ENCODE measurements at regions not wholly inside any gene's neighbourhood (a gene's known extent, or its start where the extent isn't known, plus 50 kb on each side); places are given as distances from the start of the nearest gene placed in this dataset.

DNA sequence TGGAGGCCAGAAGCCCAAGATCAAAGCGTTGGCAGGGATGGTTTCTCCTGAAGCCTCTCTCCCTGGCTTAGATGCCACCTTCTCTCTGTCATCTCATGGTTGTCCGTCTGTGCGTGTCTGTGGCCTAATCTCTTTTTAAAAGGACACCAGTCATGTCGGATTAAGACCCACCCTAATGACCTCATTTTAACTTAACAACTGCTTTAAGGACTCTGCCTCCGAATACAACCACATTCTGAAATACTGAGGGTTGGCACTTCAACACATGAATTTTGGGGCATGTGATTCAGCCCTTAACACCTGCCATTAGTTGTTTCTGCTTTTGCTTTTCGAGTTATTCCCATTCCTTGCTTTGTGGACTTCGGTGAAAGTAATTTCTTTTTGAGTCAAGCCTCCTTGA lies 97.8 kb upstream of the SMIM21 start:
- WGBS, 2 donors (ENCODE audit: low coverage in 1 of 2) = 87 to 92% methylated on average over 6 to 7 of the region's 7 CpGs

DNA sequence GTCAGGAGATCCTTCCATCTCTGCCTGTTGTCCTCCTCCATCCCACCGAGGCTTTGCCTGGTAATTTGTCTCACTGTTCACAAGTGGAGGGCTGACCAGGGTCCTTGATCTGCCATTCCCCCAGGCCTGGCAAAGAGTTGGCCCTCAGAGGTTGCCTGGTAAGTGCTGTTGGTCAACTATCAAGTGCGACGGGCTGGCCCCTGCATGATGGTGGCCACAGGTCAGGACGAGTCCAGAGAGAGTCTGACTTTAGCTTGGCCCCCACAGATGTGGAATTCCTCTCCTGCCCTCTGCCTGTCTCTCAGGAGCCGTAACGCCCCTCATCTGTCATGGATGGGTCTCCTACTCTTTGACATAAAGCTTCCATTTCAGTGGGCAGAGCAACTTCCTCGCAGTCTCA lies 97.3 kb upstream of the SMIM21 start:
- 88 to 100% methylated on average over 3 to 4 of the region's 7 CpGs for WGBS, 2 donors (ENCODE audit: low coverage in 1 of 2)
- no peak for ATAC-seq
- H3K9me3 ChIP-seq = no peaks in the 10 kb centered on the region

More for the DNA sequence above, 97.8 kb upstream of the SMIM21 start:
- Histone ChIP-seq H3K9me3 (no peaks in the 10 kb centered on the region), H3K4me1 (no peaks in the 10 kb centered on the region), H3K36me3 (no peaks in the 10 kb centered on the region), H3K27me3 (no peaks in the 10 kb centered on the region), H3K4me3 (no peak overlapping the region), H3K27ac (no peak overlapping the region)
- TF ChIP-seq POLR2AphosphoS5 (IDR thresholded peaks at IDR 0.05) (no peak), CTCF (IDR thresholded peaks at IDR 0.05) (no peak), POLR2A (IDR thresholded peaks at IDR 0.05) (no peak), EP300 (IDR thresholded peaks at IDR 0.05) (no peak)
- no peak for ATAC-seq

GRCh38 chr18:75524181-75524580 lies 96.7 kb upstream of the SMIM21 start:
- H3K4me3 ChIP-seq = no peak overlapping the region

More for the DNA sequence above, 97.3 kb upstream of the SMIM21 start:
- Histone ChIP-seq H3K4me3 (no peak overlapping the region), H3K4me1 (no peaks in the 10 kb centered on the region), H3K36me3 (no peaks in the 10 kb centered on the region), H3K27ac (no peak overlapping the region), H3K27me3 (no peaks in the 10 kb centered on the region)
- no peak for TF ChIP-seq POLR2AphosphoS5 (IDR thresholded peaks at IDR 0.05)
- TF ChIP-seq EP300 (IDR thresholded peaks at IDR 0.05) = no peak

DNA sequence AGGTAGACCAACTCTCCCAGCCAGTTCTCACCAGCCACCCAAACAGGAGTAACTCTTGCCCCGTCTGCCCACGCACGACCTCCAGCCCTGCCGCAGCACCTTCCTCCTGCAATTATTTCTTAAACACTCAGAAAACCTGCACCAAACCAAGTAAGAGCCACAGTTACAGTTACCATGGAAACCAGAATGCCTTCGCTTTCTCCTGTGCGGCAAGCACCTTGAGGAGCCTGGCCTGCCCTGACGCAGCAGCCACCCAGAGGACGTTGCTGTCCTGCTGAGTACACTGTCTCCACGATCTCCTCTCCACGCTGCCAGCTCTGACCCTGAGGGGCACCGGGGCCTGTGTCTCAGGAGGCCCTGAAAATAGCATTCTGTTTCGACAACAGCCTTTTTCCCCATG lies 94.3 kb upstream of the SMIM21 start:
- H3K4me1 ChIP-seq = no peaks in the 10 kb centered on the region
- no peaks in the 10 kb centered on the region for H3K36me3 ChIP-seq
- ATAC-seq = no peak
- no peak overlapping the region for H3K27ac ChIP-seq
- no peak overlapping the region for H3K4me3 ChIP-seq
- WGBS, 2 donors (ENCODE audit: low coverage in 1 of 2) = 60 to 83% methylated on average over 1 to 3 of the region's 12 CpGs
- no peaks in the 10 kb centered on the region for H3K9me3 ChIP-seq
- H3K27me3 ChIP-seq = no peaks in the 10 kb centered on the region
- TF ChIP-seq EP300 (IDR thresholded peaks at IDR 0.05) (no peak), POLR2AphosphoS5 (IDR thresholded peaks at IDR 0.05) (no peak), CTCF (IDR thresholded peaks at IDR 0.05) (no peak), POLR2A (IDR thresholded peaks at IDR 0.05) (no peak)

More at GRCh38 chr18:75524181-75524580, 96.7 kb upstream of the SMIM21 start:
- H3K36me3 ChIP-seq = no peaks in the 10 kb centered on the region
- TF ChIP-seq POLR2AphosphoS5 (IDR thresholded peaks at IDR 0.05) (no peak), CTCF (IDR thresholded peaks at IDR 0.05) (no peak), EP300 (IDR thresholded peaks at IDR 0.05) (no peak), POLR2A (IDR thresholded peaks at IDR 0.05) (no peak)
- H3K27me3 ChIP-seq = no peaks in the 10 kb centered on the region
- H3K9me3 ChIP-seq = no peaks in the 10 kb centered on the region
- WGBS, 2 donors (ENCODE audit: low coverage in 1 of 2) = 87 to 100% methylated on average over 5 to 7 of the region's 8 CpGs
- H3K27ac ChIP-seq = no peak overlapping the region
- ATAC-seq = no peak
- no peaks in the 10 kb centered on the region for H3K4me1 ChIP-seq

DNA sequence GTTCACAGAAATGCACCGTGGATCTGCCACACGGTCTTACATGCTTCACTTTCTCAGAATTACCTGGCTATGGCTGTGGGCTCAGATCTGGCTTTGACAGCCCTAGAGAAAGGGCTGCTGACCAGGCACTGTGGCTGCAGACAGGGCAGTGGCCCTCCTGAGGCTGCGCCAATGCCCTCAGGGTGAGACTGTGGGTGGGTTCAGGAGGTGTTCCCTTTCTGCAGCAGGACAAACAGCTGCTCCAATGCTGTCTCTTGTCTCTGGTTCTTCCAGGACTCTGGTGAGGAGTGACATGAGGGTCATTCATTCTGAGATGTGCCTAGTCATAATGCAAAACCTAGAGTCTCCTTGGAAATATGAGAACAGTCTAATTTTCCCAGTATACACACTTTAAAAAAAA lies 90.5 kb upstream of the SMIM21 start:
- Histone ChIP-seq H3K36me3 (no peaks in the 10 kb centered on the region), H3K9me3 (peaks cover 0 to 16% (median 0%) of the 10 kb centered on the region in 3 donors), H3K4me3 (no peak overlapping the region), H3K4me1 (no peaks in the 10 kb centered on the region), H3K27me3 (no peaks in the 10 kb centered on the region), H3K27ac (no peak overlapping the region)
- no peak for TF ChIP-seq POLR2A (IDR thresholded peaks at IDR 0.05)
- no peak for TF ChIP-seq EP300 (IDR thresholded peaks at IDR 0.05)
- no peak for TF ChIP-seq POLR2AphosphoS5 (IDR thresholded peaks at IDR 0.05)
- TF ChIP-seq CTCF (IDR thresholded peaks at IDR 0.05) = no peak
- 83 to 100% methylated on average over 1 to 2 of the region's 3 CpGs for WGBS, 2 donors (ENCODE audit: low coverage in 1 of 2)
- ATAC-seq = no peak
